HepG2 (cell line): ENCODE measurements at regions not wholly inside any gene's neighbourhood (a gene's known extent, or its start where the extent isn't known, plus 50 kb on each side); places are given as distances from the start of the nearest gene placed in this dataset.
A peak's percentile ranks its signal among the peaks of the same experiment; 100 is the strongest.

Experiments
- AGO2 ChIP-seq: fragments of 200-400 bp; formaldehyde crosslinking; optimal IDR thresholded peaks from 2 replicates; pipeline ENCODE3; 2017; ENCODE audit warnings: mild to moderate bottlenecking, low read depth, low read length, moderate library complexity
- BORCS8-MEF2B ChIP-seq: sonication (generic); formaldehyde crosslinking; IDR thresholded peaks from 2 replicates; pipeline ENCODE4 v1.8.0; 2022; ENCODE audit warnings: mild to moderate bottlenecking, missing genetic modification reagents
- DMAP1 ChIP-seq: IDR thresholded peaks from 2 replicates; pipeline ENCODE4 v1.6.1; 2016
- FOXK2 ChIP-seq: fragments of 450-650 bp; IDR thresholded peaks from 2 replicates; pipeline ENCODE4 v1.6.1; 2016
- FOXM1 ChIP-seq: sonication (generic); formaldehyde crosslinking; IDR thresholded peaks from 2 replicates; pipeline ENCODE4 v1.5.0; 2020; ENCODE audit warnings: missing genetic modification reagents
- HDAC2 ChIP-seq: sonication (generic); formaldehyde crosslinking; IDR thresholded peaks from 2 replicates; pipeline ENCODE4 v1.4.0; 2020; ENCODE audit warnings: missing genetic modification reagents
- HMG20A ChIP-seq: IDR thresholded peaks from 2 replicates; pipeline ENCODE4 v1.6.1; 2016; ENCODE audit warnings: borderline replicate concordance
- JUN ChIP-seq: sonication (generic); formaldehyde crosslinking; IDR thresholded peaks from 2 replicates; pipeline ENCODE4 v1.4.0; 2020; ENCODE audit warnings: mild to moderate bottlenecking, missing genetic modification reagents
- KLF15 ChIP-seq: sonication (generic); formaldehyde crosslinking; IDR thresholded peaks from 2 replicates; pipeline ENCODE4 v1.8.1; 2023; ENCODE audit warnings: borderline replicate concordance, mild to moderate bottlenecking, inconsistent platforms, missing genetic modification reagents, mixed read lengths
- MIER3 ChIP-seq: IDR thresholded peaks from 2 replicates; pipeline ENCODE4 v1.6.1; 2016; ENCODE audit warnings: missing compliant biosample characterization, borderline replicate concordance
- NFE2L1 ChIP-seq: sonication (generic); formaldehyde crosslinking; IDR thresholded peaks from 2 replicates; pipeline ENCODE4 v1.4.0; 2020; ENCODE audit warnings: missing genetic modification reagents, mild to moderate bottlenecking, borderline replicate concordance
- POLR2AphosphoS2 ChIP-seq: IDR thresholded peaks from 2 replicates; pipeline ENCODE4 v1.6.1; 2011; ENCODE audit warnings: low read depth, low read length, improper control_type of control experiment
- PPARG ChIP-seq: conservative IDR thresholded peaks from 2 replicates; pipeline ENCODE4 v1.6.1; 2016; ENCODE audit warnings: missing biosample characterization, missing genetic modification reagents
- RCOR2 ChIP-seq: IDR thresholded peaks from 2 replicates; pipeline ENCODE4 v1.6.1; 2016; ENCODE audit warnings: missing biosample characterization, missing genetic modification reagents
- SALL1 ChIP-seq: sonication (generic); formaldehyde crosslinking; IDR thresholded peaks from 2 replicates; pipeline ENCODE4 v1.8.0; 2022; ENCODE audit warnings: mild to moderate bottlenecking, missing genetic modification reagents
- SIX1 ChIP-seq: sonication (generic); formaldehyde crosslinking; IDR thresholded peaks from 2 replicates; pipeline ENCODE4 v1.4.0; 2020; ENCODE audit warnings: missing genetic modification reagents, borderline replicate concordance
- TCF12 ChIP-seq, 2 experiments: fragments of 450-650 bp in 1 of 2; sonication (generic) in 1 of 2; formaldehyde crosslinking in 1 of 2; IDR thresholded peaks; 2 replicates each; pipeline versions ENCODE4 v1.6.1 to v1.8.0; 2017 to 2022; ENCODE audit warnings: antibody characterized with exemption in 1 of 2, mild to moderate bottlenecking in 1 of 2, missing genetic modification reagents in 1 of 2, moderate library complexity in 1 of 2
- YY1 ChIP-seq: IDR thresholded peaks from 2 replicates; pipeline ENCODE4 v1.6.1; 2011; ENCODE audit warnings: low read length, low read depth, moderate library complexity, mild to moderate bottlenecking; ENCODE audit not compliant: insufficient read depth, insufficient replicate concordance
- ZBTB26 ChIP-seq: IDR thresholded peaks from 2 replicates; pipeline ENCODE4 v1.6.1; 2016; ENCODE audit warnings: missing compliant biosample characterization, missing genetic modification reagents, borderline replicate concordance
- ZBTB38 ChIP-seq: sonication (generic); formaldehyde crosslinking; IDR thresholded peaks from 2 replicates; pipeline ENCODE4 v1.5.1; 2020; ENCODE audit warnings: mild to moderate bottlenecking, missing genetic modification reagents
- ZFX ChIP-seq: sonication (generic); formaldehyde crosslinking; IDR thresholded peaks from 2 replicates; pipeline ENCODE4 v1.4.0; 2020; ENCODE audit warnings: mild to moderate bottlenecking, low read depth, missing genetic modification reagents, moderate library complexity
- ZNF276 ChIP-seq: sonication (generic); formaldehyde crosslinking; IDR thresholded peaks from 2 replicates; pipeline ENCODE4 v1.4.0; 2020; ENCODE audit warnings: mild to moderate bottlenecking, low read depth, missing genetic modification reagents
- ZNF510 ChIP-seq: sonication (generic); formaldehyde crosslinking; IDR thresholded peaks from 2 replicates; pipeline ENCODE4 v1.4.0; 2020; ENCODE audit warnings: low read depth, mild to moderate bottlenecking, missing genetic modification reagents
- ZNF775 ChIP-seq: sonication (generic); formaldehyde crosslinking; IDR thresholded peaks from 2 replicates; pipeline ENCODE4 v1.4.0; 2020; ENCODE audit warnings: missing genetic modification reagents, mild to moderate bottlenecking, moderate library complexity, borderline replicate concordance
- TF ChIP-seq, protein P1 (sequence below): sonication (generic); formaldehyde crosslinking; IDR thresholded peaks from 2 replicates; pipeline ENCODE4 v1.5.0; 2020; ENCODE audit warnings: missing genetic modification reagents
- TF ChIP-seq, protein P2 (sequence below): IDR thresholded peaks from 2 replicates; pipeline ENCODE4 v1.6.1; 2016; ENCODE audit warnings: low read depth, borderline replicate concordance

DNA sequence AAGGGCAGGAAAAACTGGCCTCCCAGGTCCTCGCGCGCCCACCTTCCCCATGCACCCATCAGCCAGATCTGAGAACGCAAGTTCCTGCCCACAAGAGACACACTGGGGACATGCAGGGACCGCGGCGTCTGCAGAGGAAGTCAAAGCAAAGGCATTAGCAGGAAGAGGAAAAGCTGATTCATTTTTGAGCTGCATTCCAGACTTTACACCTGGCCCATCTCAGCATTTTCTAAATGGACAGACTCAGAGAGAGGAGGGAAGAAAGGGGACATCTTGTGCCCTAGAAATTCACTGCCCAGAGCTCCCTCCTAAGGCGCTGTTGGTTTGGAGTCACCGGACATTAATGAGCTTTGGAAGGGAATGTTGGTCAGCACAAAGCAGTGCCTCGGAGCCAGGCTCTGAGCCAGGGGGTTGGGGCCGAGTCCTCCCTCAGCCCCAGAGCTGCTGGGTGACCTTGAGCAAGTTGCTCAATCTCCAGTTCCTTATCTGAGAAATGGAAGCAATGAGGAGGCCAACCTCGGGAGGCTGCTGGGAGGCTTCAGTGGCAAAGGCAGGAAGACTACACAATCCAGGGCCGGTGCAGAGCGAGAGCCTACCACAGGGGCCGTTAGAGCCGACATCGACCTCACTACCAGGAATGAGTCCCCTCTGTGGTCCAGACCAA is 150.5 kb upstream of the IQSEC1 start (continued):
- TF ChIP-seq, protein P1, sequence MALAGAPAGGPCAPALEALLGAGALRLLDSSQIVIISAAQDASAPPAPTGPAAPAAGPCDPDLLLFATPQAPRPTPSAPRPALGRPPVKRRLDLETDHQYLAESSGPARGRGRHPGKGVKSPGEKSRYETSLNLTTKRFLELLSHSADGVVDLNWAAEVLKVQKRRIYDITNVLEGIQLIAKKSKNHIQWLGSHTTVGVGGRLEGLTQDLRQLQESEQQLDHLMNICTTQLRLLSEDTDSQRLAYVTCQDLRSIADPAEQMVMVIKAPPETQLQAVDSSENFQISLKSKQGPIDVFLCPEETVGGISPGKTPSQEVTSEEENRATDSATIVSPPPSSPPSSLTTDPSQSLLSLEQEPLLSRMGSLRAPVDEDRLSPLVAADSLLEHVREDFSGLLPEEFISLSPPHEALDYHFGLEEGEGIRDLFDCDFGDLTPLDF (CRISPR knock-in tag), result no peak
- no peak for TF ChIP-seq ZNF510 (CRISPR knock-in tag)
- peak; percentile 83 for TF ChIP-seq SALL1 (CRISPR knock-in tag)
- TF ChIP-seq ZFX (CRISPR knock-in tag), result peak; percentile 50; the same call in 1 of the 2 replicates
- TF ChIP-seq JUN (CRISPR knock-in tag), result peak; percentile 27; the same call in 1 of the 2 replicates
- TF ChIP-seq AGO2, result no peak
- no peak for TF ChIP-seq ZNF775 (CRISPR knock-in tag)
- no peak for TF ChIP-seq ZBTB26
- TF ChIP-seq FOXK2, result no peak
- TF ChIP-seq, protein P2, sequence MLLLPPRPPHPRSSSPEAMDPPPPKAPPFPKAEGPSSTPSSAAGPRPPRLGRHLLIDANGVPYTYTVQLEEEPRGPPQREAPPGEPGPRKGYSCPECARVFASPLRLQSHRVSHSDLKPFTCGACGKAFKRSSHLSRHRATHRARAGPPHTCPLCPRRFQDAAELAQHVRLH (CRISPR knock-in tag), result peak; percentile 63; the same call in 1 of the 2 replicates
- TF ChIP-seq RCOR2 (CRISPR knock-in tag), result peak; percentile 75; the same call in 1 of the 2 replicates
- peak; percentile 68; the same call in 1 of the 2 replicates for TF ChIP-seq DMAP1 (CRISPR knock-in tag)
- no peak for TF ChIP-seq ZBTB38
- peak; percentile 54; the same call in 1 of the 2 replicates for TF ChIP-seq HMG20A
- no peak for TF ChIP-seq ZNF276 (CRISPR knock-in tag)
- TF ChIP-seq TCF12 (IDR thresholded peaks at IDR 0.05), result no peak
- TF ChIP-seq TCF12 (CRISPR knock-in tag; IDR thresholded peaks at IDR 0.05), result no peak
- TF ChIP-seq NFE2L1 (CRISPR knock-in tag), result no peak
- TF ChIP-seq BORCS8-MEF2B (CRISPR knock-in tag), result no peak
- TF ChIP-seq PPARG, result 0 out of 2 replicates have a peak, but pooled peaks have one; percentile 18
- no peak for TF ChIP-seq POLR2AphosphoS2
- TF ChIP-seq SIX1, result no peak
- peak; percentile 69 for TF ChIP-seq HDAC2
- TF ChIP-seq KLF15 (CRISPR knock-in tag), result no peak
- TF ChIP-seq MIER3 (CRISPR knock-in tag), result peak; percentile 80; the same call in 1 of the 2 replicates
- TF ChIP-seq FOXM1 (CRISPR knock-in tag), result no peak
- TF ChIP-seq YY1, result peak; percentile 46
